A549 (cell line): ENCODE measurements at regions not wholly inside any gene's neighbourhood (a gene's known extent, or its start where the extent isn't known, plus 50 kb on each side); places are given as distances from the start of the nearest gene placed in this dataset.
A peak's percentile ranks its signal among the peaks of the same experiment; 100 is the strongest.

Source experiments
- ATAC-seq, 2 experiments: fragments of 200-7000 bp in 1 of 2; fragments of >200 bp in 1 of 2; cut with Nextera tagmentation in 1 of 2; cut with Tn5 transposase in 1 of 2; 3 replicates each; pipeline versions ENCODE4 v1.8.0 to v1.9.1; 2018 to 2020; ENCODE audit warnings: mild to moderate bottlenecking in 1 of 2, moderate library complexity in 1 of 2
- CTCF ChIA-PET: fragments of 300-600 bp; sonication (Branson Sonifier 250); formaldehyde crosslinking; extraction: SDS; loops from one replicate; lab custom pipeline; 2021; ENCODE audit warnings: antibody characterized with exemption, inconsistent platforms; lab: Yijun Ruan, JAX
- POLR2A ChIA-PET: fragments of 350-600 bp; formaldehyde crosslinking; extraction: SDS; loops from one replicate; lab custom pipeline; 2021; ENCODE audit warnings: antibody characterized with exemption, inconsistent platforms; lab: Yijun Ruan, JAX
- DNase-seq, 2 experiments: peaks; one replicate each; pipeline versions ENCODE4 v3.0.0 to v3.0.0-alpha.2; 2011 to 2016; ENCODE audit warnings: low read depth in 1 of 2, low spot score in 1 of 2
- FAIRE-seq: peaks from 2 replicates; lab custom pipeline; 2011; peaks lifted over from hg19 to GRCh38; lab: Jason Lieb, UNC
- H3K27ac ChIP-seq, 2 experiments: fragments of >200 bp; sonication (Bioruptor Twin); formaldehyde crosslinking; 3 replicates each; pipeline ENCODE4 v1.5.1; 2016 to 2017
- H3K4me1 ChIP-seq: fragments of >200 bp; sonication (Bioruptor Twin); formaldehyde crosslinking; 3 replicates; pipeline ENCODE4 v1.6.1; 2016
- H3K4me2 ChIP-seq: fragments of >200 bp; sonication (Bioruptor Twin); formaldehyde crosslinking; 3 replicates; pipeline ENCODE4 v1.6.1; 2016
- H3K4me3 ChIP-seq: fragments of >200 bp; sonication (Bioruptor Twin); formaldehyde crosslinking; 3 replicates; pipeline ENCODE4 v1.5.1; 2016
- H3K9me3 ChIP-seq: fragments of >200 bp; sonication (Bioruptor Twin); formaldehyde crosslinking; 3 replicates; pipeline ENCODE4 v1.6.1; 2016
- CBX2 ChIP-seq: fragments of 200-600 bp; sonication (generic); IDR thresholded peaks from 2 replicates; pipeline ENCODE4 v1.6.1; 2016; ENCODE audit warnings: low read depth, mild to moderate bottlenecking, borderline replicate concordance
- CBX8 ChIP-seq: fragments of 200-600 bp; sonication (generic); IDR thresholded peaks from 2 replicates; pipeline ENCODE4 v1.6.1; 2016
- CEBPB ChIP-seq, 2 experiments: fragments of >200 bp in 1 of 2; sonication (Bioruptor Twin) in 1 of 2; formaldehyde crosslinking in 1 of 2; IDR thresholded peaks; 2 replicates each; pipeline ENCODE4 v1.6.1; 2012 to 2016
- CHD2 ChIP-seq: fragments of 150-350 bp; IDR thresholded peaks from 2 replicates; pipeline ENCODE4 v1.6.1; 2014; ENCODE audit warnings: low read length; ENCODE audit not compliant: partially characterized antibody
- ELK1 ChIP-seq: fragments of 150-350 bp; IDR thresholded peaks from 2 replicates; pipeline ENCODE4 v1.6.1; 2014; ENCODE audit warnings: low read depth, mild to moderate bottlenecking, low read length
- ESRRA ChIP-seq: fragments of 150-350 bp; IDR thresholded peaks from 2 replicates; pipeline ENCODE4 v1.6.1; 2014; ENCODE audit warnings: mild to moderate bottlenecking, low read length, borderline replicate concordance
- FOXS1 ChIP-seq: fragments of 250-450 bp; sonication (Bioruptor Pico); IDR thresholded peaks from 2 replicates; pipeline ENCODE4 v1.5.0; 2020; ENCODE audit warnings: mild to moderate bottlenecking, moderate library complexity
- HDAC2 ChIP-seq: fragments of 200-600 bp; sonication (generic); IDR thresholded peaks from 2 replicates; pipeline ENCODE4 v1.6.1; 2016
- HOXA7 ChIP-seq: fragments of 250-450 bp; sonication (Bioruptor Pico); IDR thresholded peaks from 2 replicates; pipeline ENCODE4 v1.5.0; 2020; ENCODE audit warnings: mild to moderate bottlenecking, moderate library complexity
- HOXB13 ChIP-seq: fragments of 250-450 bp; sonication (Bioruptor Pico); IDR thresholded peaks from 2 replicates; pipeline ENCODE4 v1.5.0; 2020; ENCODE audit warnings: low read depth, mild to moderate bottlenecking, moderate library complexity
- JUN ChIP-seq, 2 experiments: fragments of >200 bp; sonication (Bioruptor Twin); formaldehyde crosslinking; IDR thresholded peaks; 2 replicates in 1 of 2; 3 replicates in 1 of 2; pipeline ENCODE4 v1.6.1; 2016 to 2017
- KDM1A ChIP-seq: fragments of 200-600 bp; sonication (generic); IDR thresholded peaks from 2 replicates; pipeline ENCODE4 v1.6.1; 2016; ENCODE audit warnings: low read depth, mild to moderate bottlenecking
- NFE2L2 ChIP-seq: fragments of 150-350 bp; conservative IDR thresholded peaks from 2 replicates; pipeline ENCODE4 v1.6.1; 2014; ENCODE audit warnings: low read length
- NR3C1 ChIP-seq: fragments of >200 bp; sonication (Bioruptor Twin); formaldehyde crosslinking; IDR thresholded peaks from 3 replicates; pipeline ENCODE4 v1.6.1; 2017
- PBX3 ChIP-seq: IDR thresholded peaks from 2 replicates; pipeline ENCODE4 v1.6.1; 2012
- PHF8 ChIP-seq: fragments of 200-600 bp; sonication (generic); IDR thresholded peaks from 2 replicates; pipeline ENCODE4 v1.6.1; 2016; ENCODE audit warnings: low read depth, mild to moderate bottlenecking, antibody characterized with exemption, moderate library complexity, borderline replicate concordance
- POLR2A ChIP-seq: IDR thresholded peaks from 2 replicates; pipeline ENCODE4 v1.6.1; 2012; ENCODE audit warnings: mild to moderate bottlenecking, low read length
- RARB ChIP-seq: fragments of 250-450 bp; sonication (Bioruptor Pico); IDR thresholded peaks from 2 replicates; pipeline ENCODE4 v1.8.0; 2021; ENCODE audit warnings: mild to moderate bottlenecking, moderate library complexity
- RCOR1 ChIP-seq: fragments of 150-350 bp; IDR thresholded peaks from 2 replicates; pipeline ENCODE4 v1.6.1; 2014; ENCODE audit warnings: antibody characterized with exemption, low read length, low read depth
- REST ChIP-seq: fragments of 200-600 bp; sonication (generic); IDR thresholded peaks from 2 replicates; pipeline ENCODE4 v1.6.1; 2016; ENCODE audit warnings: antibody characterized with exemption, mild to moderate bottlenecking, moderate library complexity
- RNF2 ChIP-seq: fragments of 200-600 bp; sonication (generic); IDR thresholded peaks from 2 replicates; pipeline ENCODE4 v1.6.1; 2016; ENCODE audit warnings: low read depth, mild to moderate bottlenecking, antibody characterized with exemption, moderate library complexity, borderline replicate concordance
- SREBF2 ChIP-seq: fragments of 450-650 bp; IDR thresholded peaks from 2 replicates; pipeline ENCODE4 v1.6.1; 2014; ENCODE audit warnings: mild to moderate bottlenecking, moderate library complexity
- TFCP2L1 ChIP-seq: fragments of 250-450 bp; sonication (Bioruptor Pico); IDR thresholded peaks from 2 replicates; pipeline ENCODE4 v1.5.0; 2021; ENCODE audit warnings: mild to moderate bottlenecking
- TP53 ChIP-seq: fragments of 250-450 bp; sonication (Bioruptor Pico); IDR thresholded peaks from 2 replicates; pipeline ENCODE4 v1.5.0; 2021; ENCODE audit warnings: mild to moderate bottlenecking, moderate library complexity
- ZC3H11A ChIP-seq: fragments of 450-650 bp; IDR thresholded peaks from 2 replicates; pipeline ENCODE4 v1.6.1; 2014; ENCODE audit warnings: antibody characterized with exemption, mild to moderate bottlenecking
- ZNF302 ChIP-seq: fragments of 250-450 bp; sonication (Bioruptor Pico); IDR thresholded peaks from 2 replicates; pipeline ENCODE4 v1.9.0; 2021; ENCODE audit warnings: inconsistent platforms, mild to moderate bottlenecking, moderate library complexity
- ZSCAN20 ChIP-seq: fragments of 250-450 bp; sonication (Bioruptor Pico); IDR thresholded peaks from 2 replicates; pipeline ENCODE4 v1.8.0; 2022; ENCODE audit warnings: mild to moderate bottlenecking, moderate library complexity
- WGBS: methylation state at CpG from one replicate; pipeline ENCODE4 v1.1.6; 2017; ENCODE audit errors: missing lambda C conversion rate; 5-methylcytosine and 5-hydroxymethylcytosine counted together

GRCh38 chr16:64409783-64410210 lies 712.1 kb downstream of the CDH11 start:
- CTCF ChIA-PET = no interaction called here
- DNase-seq (no peak), FAIRE-seq (no peak), ATAC-seq (no peak)
- H3K9me3 ChIP-seq = no peaks in the 10 kb centered on the region
- H3K27ac ChIP-seq = no peak overlapping the region
- WGBS = 12% methylated on average over 4 of the region's 4 CpGs
- H3K4me3 ChIP-seq = no peak overlapping the region
- TF ChIP-seq CBX8 = no peak
- TF ChIP-seq PBX3 = no peak
- no peak for TF ChIP-seq HOXB13 (CRISPR knock-in tag)
- no peak for TF ChIP-seq POLR2A
- POLR2A ChIA-PET = no interaction called here
- H3K4me2 ChIP-seq = no peak overlapping the region
- H3K4me1 ChIP-seq = no peaks in the 10 kb centered on the region

GRCh38 chr16:64408699-64409098 lies 713.2 kb downstream of the CDH11 start:
- ATAC-seq = no peak
- ChIA-PET POLR2A (no interaction called here), CTCF (interaction anchor here (0.6 kb wide), 1 partner anchor 947 kb away, joined by 3 read pairs; no protein-coding TSS in a partner anchor)
- Histone ChIP-seq H3K9me3 (no peaks in the 10 kb centered on the region), H3K4me1 (no peaks in the 10 kb centered on the region), H3K4me2 (no peak overlapping the region), H3K4me3 (no peak overlapping the region), H3K27ac (no peak overlapping the region)
- no peak for DNase-seq
- no peak for TF ChIP-seq HDAC2
- TF ChIP-seq CBX2 = no peak
- FAIRE-seq = no peak
- 4% methylated on average over 1 of the region's 1 CpG for WGBS

GRCh38 chr16:64406770-64407181 lies 715.1 kb downstream of the CDH11 start:
- Histone ChIP-seq H3K4me3 (no peak overlapping the region), H3K4me2 (no peak overlapping the region), H3K4me1 (no peaks in the 10 kb centered on the region), H3K9me3 (no peaks in the 10 kb centered on the region), H3K27ac (no peak overlapping the region)
- ATAC-seq (no peak), FAIRE-seq (no peak), DNase-seq (no peak)
- 33% methylated on average over 4 of the region's 4 CpGs for WGBS
- ChIA-PET CTCF (no interaction called here), POLR2A (no interaction called here)
- no peak for TF ChIP-seq SREBF2
- no peak for TF ChIP-seq ELK1
- no peak for TF ChIP-seq ZC3H11A
- TF ChIP-seq CHD2 = no peak
- TF ChIP-seq TFCP2L1 (CRISPR knock-in tag) = no peak
- TF ChIP-seq ZNF302 (CRISPR knock-in tag) = no peak
- TF ChIP-seq ZSCAN20 (CRISPR knock-in tag) = no peak
- no peak for TF ChIP-seq HOXA7 (CRISPR knock-in tag)
- TF ChIP-seq NR3C1 = no peak
- TF ChIP-seq JUN (IDR thresholded peaks at IDR 0.05) = no peak
- TF ChIP-seq PBX3 = no peak
- TF ChIP-seq KDM1A = no peak
- no peak for TF ChIP-seq ESRRA
- no peak for TF ChIP-seq NFE2L2
- no peak for TF ChIP-seq PHF8

- Histone ChIP-seq H3K9me3 (no peaks in the 10 kb centered on the region), H3K4me3 (no peak overlapping the region), H3K27ac (no peak overlapping the region), H3K4me2 (0 out of 3 replicates have a peak overlapping the region, but pooled peaks have one; percentile 21), H3K4me1 (no peaks in the 10 kb centered on the region)
- ChIA-PET CTCF (no interaction called here), POLR2A (no interaction called here)
- 12% methylated on average over 1 of the region's 1 CpG for WGBS
- no peak for DNase-seq
- no peak for FAIRE-seq
- ATAC-seq = no peak
- TF ChIP-seq REST (no peak), POLR2A (no peak), JUN (IDR thresholded peaks at IDR 0.05) (no peak), FOXS1 (CRISPR knock-in tag) (no peak), ZC3H11A (no peak), RNF2 (no peak), CEBPB (IDR thresholded peaks at IDR 0.05) (no peak), TP53 (CRISPR knock-in tag) (no peak), RARB (CRISPR knock-in tag) (no peak), RCOR1 (no peak), NFE2L2 (no peak), ZNF302 (CRISPR knock-in tag) (no peak)
Observed at GRCh38 chr16:64403352-64403751, 718.5 kb downstream of the CDH11 start.
